GM12878 (cell line): ENCODE measurements at regions not wholly inside any gene's neighbourhood (a gene's known extent, or its start where the extent isn't known, plus 50 kb on each side); places are given as distances from the start of the nearest gene placed in this dataset.

Experiments used
- ATAC-seq: fragments of 200-7000 bp; cut with Tn5 transposase; 3 replicates; pipeline ENCODE4 v1.9.1; 2020; ENCODE audit warnings: mild to moderate bottlenecking, moderate library complexity
- BruUV-seq: library from RNA; stranded (reverse); fragments of 400-500 nt; replicated peaks from 2 replicates; lab custom pipeline; 2021; lab: Mats Ljungman, UMichigan
- CTCF ChIA-PET: fragments of 300-600 bp; sonication (Branson Sonifier 250); formaldehyde crosslinking; extraction: SDS; loops from one replicate; lab custom pipeline; 2021; ENCODE audit warnings: inconsistent platforms; lab: Yijun Ruan, JAX
- POLR2A ChIA-PET: fragments of 350-600 bp; formaldehyde crosslinking; extraction: SDS; loops from one replicate; lab custom pipeline; 2021; ENCODE audit warnings: inconsistent platforms; lab: Charles Lee
- RAD21 ChIA-PET: fragments of 300-600 bp; sonication (Branson Sonifier 250); formaldehyde crosslinking; loops from one replicate; lab custom pipeline; 2023; ENCODE audit warnings: antibody characterized with exemption; ENCODE audit not compliant: unreplicated experiment; lab: Charles Lee
- SMC1A ChIA-PET: fragments of 300-600 bp; sonication (Branson Sonifier 250); formaldehyde crosslinking; loops from one replicate; lab custom pipeline; 2023; ENCODE audit not compliant: unreplicated experiment, uncharacterized antibody; lab: Charles Lee
- DNase-seq: peaks from one replicate; pipeline ENCODE4 v3.0.0-alpha.2; 2011; ENCODE audit warnings: low read depth, low spot score
- FAIRE-seq: peaks from 3 replicates; lab custom pipeline; 2011; peaks lifted over from hg19 to GRCh38; lab: Jason Lieb, UNC
- H2AFZ ChIP-seq: 2 replicates; pipeline ENCODE4 v1.6.0; 2011; ENCODE audit warnings: low read depth, low read length, control low read depth; ENCODE audit not compliant: control insufficient read depth
- H3K27ac ChIP-seq: 2 replicates; pipeline ENCODE4 v1.5.1; 2011; ENCODE audit warnings: control low read depth; ENCODE audit not compliant: control insufficient read depth, insufficient read depth
- H3K27me3 ChIP-seq, 2 experiments: replicated peaks in 1 of 2; 2 replicates each; pipeline versions ENCODE4 v1.6.0 to v1.6.1; 2011; ENCODE audit warnings: low read length in 1 of 2; ENCODE audit not compliant: control insufficient read depth in 2 of 2, insufficient read depth in 2 of 2
- H3K36me3 ChIP-seq, 2 experiments: 2 replicates each; pipeline ENCODE4 v1.5.1; 2011; ENCODE audit warnings: low read length in 1 of 2; ENCODE audit not compliant: control insufficient read depth in 2 of 2, insufficient read depth in 2 of 2
- H3K4me1 ChIP-seq: 2 replicates; pipeline ENCODE4 v1.6.1; 2011; ENCODE audit warnings: mild to moderate bottlenecking, low read length, moderate library complexity, mixed read lengths; ENCODE audit not compliant: control insufficient read depth, insufficient read depth
- H3K4me2 ChIP-seq: 2 replicates; pipeline ENCODE4 v1.6.0; 2011; ENCODE audit warnings: control low read depth; ENCODE audit not compliant: control insufficient read depth, insufficient read depth
- H3K4me3 ChIP-seq: fragments of 200-600 bp; sonication (generic); 2 replicates; pipeline ENCODE4 v1.5.1; 2016
- H3K79me2 ChIP-seq: 2 replicates; pipeline ENCODE4 v1.6.0; 2011; ENCODE audit warnings: low read length; ENCODE audit not compliant: control insufficient read depth, insufficient read depth
- H3K9ac ChIP-seq: 2 replicates; pipeline ENCODE4 v1.8.0; 2011; ENCODE audit warnings: low read length, control low read depth, mixed read lengths; ENCODE audit not compliant: control insufficient read depth, insufficient read depth
- H3K9me3 ChIP-seq: replicated peaks from 3 replicates; pipeline ENCODE4 v1.5.1; 2011; ENCODE audit warnings: mild to moderate bottlenecking, low read length; ENCODE audit not compliant: control insufficient read depth, insufficient read depth
- H4K20me1 ChIP-seq: 2 replicates; pipeline ENCODE4 v1.6.0; 2011; ENCODE audit not compliant: control insufficient read depth, insufficient read depth
- CHD1 ChIP-seq: IDR thresholded peaks from 2 replicates; pipeline ENCODE4 v1.6.1; 2012; ENCODE audit warnings: low read depth, low read length, improper control_type of control experiment
- NFYA ChIP-seq: IDR thresholded peaks from 2 replicates; pipeline ENCODE4 v1.6.1; 2011; ENCODE audit warnings: low read depth, mild to moderate bottlenecking, low read length, improper control_type of control experiment, borderline replicate concordance
- POLR2A ChIP-seq: IDR thresholded peaks from 2 replicates; pipeline ENCODE4 v1.6.1; 2011; ENCODE audit warnings: low read depth, mild to moderate bottlenecking, low read length
- PRDM15 ChIP-seq: fragments of 450-650 bp; formaldehyde crosslinking; IDR thresholded peaks from 2 replicates; pipeline ENCODE4 v1.4.0; 2020; ENCODE audit warnings: mild to moderate bottlenecking, moderate library complexity
- RFX5 ChIP-seq: IDR thresholded peaks from 2 replicates; pipeline ENCODE4 v1.6.1; 2011; ENCODE audit warnings: low read depth, low read length, improper control_type of control experiment
- SIN3A ChIP-seq: IDR thresholded peaks from 2 replicates; pipeline ENCODE4 v1.6.1; 2012; ENCODE audit warnings: low read depth, low read length, improper control_type of control experiment
- SUPT20H ChIP-seq: IDR thresholded peaks from 2 replicates; pipeline ENCODE4 v1.6.1; 2011; ENCODE audit warnings: low read depth, mild to moderate bottlenecking, low read length, moderate library complexity, borderline replicate concordance; ENCODE audit not compliant: control insufficient read depth
- YBX1 ChIP-seq: fragments of 450-650 bp; IDR thresholded peaks from 2 replicates; pipeline ENCODE4 v1.6.1; 2016; ENCODE audit warnings: antibody characterized with exemption
- WGBS: methylation state at CpG from one replicate; pipeline ENCODE4 v1.1.6; 2016; ENCODE audit warnings: low lambda C conversion rate; ENCODE audit not compliant: insufficient replicate concordance, insufficient coverage; ENCODE audit errors: missing lambda C conversion rate; 5-methylcytosine and 5-hydroxymethylcytosine counted together
- in situ Hi-C: fragments of 300-500 bp; cut with MboI; formaldehyde crosslinking; loops from 9 replicates; pipeline ENCODE4 v1.14.3; 2018; ENCODE audit warnings: mixed read lengths
- intact Hi-C: fragments of 100-400 bp; cut with micrococcal nuclease; formaldehyde crosslinking; loops from one replicate; pipeline ENCODE4 v1.14.2; 2022; ENCODE audit not compliant: unreplicated experiment

- Histone ChIP-seq H3K27me3 (no peaks in the 10 kb centered on the region), H3K36me3 (no peaks in the 10 kb centered on the region), H3K4me1 (no peaks in the 10 kb centered on the region), H3K27ac (no peak overlapping the region), H4K20me1 (no peaks in the 10 kb centered on the region), H2AFZ (no peak overlapping the region), H3K4me3 (no peak overlapping the region), H3K79me2 (no peaks in the 10 kb centered on the region), H3K9ac (no peak overlapping the region), H3K9me3 (no peaks in the 10 kb centered on the region; the same call in 2 of the 3 replicates), H3K4me2 (no peak overlapping the region)
- intact Hi-C loops (no loop called here), in situ Hi-C loops (no loop called here)
- ATAC-seq, result no peak
- DNase-seq, result no peak
- no TSS peak for BruUV-seq
- no peak for FAIRE-seq
- ChIA-PET POLR2A (no interaction called here), CTCF (no interaction called here), SMC1A (no interaction called here), RAD21 (no interaction called here)
- 39% methylated on average over 1 of the region's 1 CpG for WGBS
- TF ChIP-seq CHD1 (no peak), YBX1 (no peak), RFX5 (no peak), PRDM15 (CRISPR knock-in tag) (no peak), SUPT20H (no peak), POLR2A (no peak), NFYA (no peak), SIN3A (no peak)
These were observed 290.8 kb upstream of the NOVA1 start for GRCh38 chr14:26888592-26888991.
